ENCODE measurements at regions not wholly inside any gene's neighbourhood (a gene's known extent, or its start where the extent isn't known, plus 50 kb on each side); places are given as distances from the start of the nearest gene placed in this dataset.
A peak's percentile ranks its signal among the peaks of the same experiment; 100 is the strongest.

GRCh38 chr12:17344649-17345048, 738.7 kb upstream of the LMO3 start:
- H4K20me1 ChIP-seq (ENCODE audit: control insufficient read depth, insufficient read depth, insufficient read length), result no peaks in the 10 kb centered on the region
- H3K4me3 Mint-ChIP-seq, result no peak overlapping the region; a peak in 1 of 5 replicates
- H4K91ac ChIP-seq (ENCODE audit: insufficient read length, low read depth, low read length), result no peak overlapping the region
- peaks cover 0 to 3% of the 10 kb centered on the region in 2 experiments; a peak in 1 of 5 replicates for H3K9me3 Mint-ChIP-seq
- no peak overlapping the region for H3K56ac ChIP-seq (ENCODE audit: insufficient read length, low read depth, low read length)
- H3K9ac ChIP-seq (ENCODE audit: extremely low read depth, insufficient read length, low read length), result no peak overlapping the region
- no peak overlapping the region for H2BK120ac ChIP-seq (ENCODE audit: low read depth, low read length, poor library complexity, severe bottlenecking)
- no peak for TF ChIP-seq CTCF (conservative IDR thresholded peaks at IDR 0.05)
- no peak overlapping the region for H3K18ac ChIP-seq (ENCODE audit: insufficient read length, low read depth, low read length)
- H3K14ac ChIP-seq (ENCODE audit: insufficient read depth, low read length), result no peak overlapping the region
- no peak overlapping the region for H2AK5ac ChIP-seq (ENCODE audit: insufficient read length, low read length)
- H3K79me1 ChIP-seq (ENCODE audit: insufficient read depth, low read depth, low read length, poor library complexity, severe bottlenecking), result no peaks in the 10 kb centered on the region
- H3K23me2 ChIP-seq (ENCODE audit: insufficient read length, low read depth, low read length, poor library complexity, severe bottlenecking), result no peaks in the 10 kb centered on the region
- H4K5ac ChIP-seq (ENCODE audit: insufficient read length, low read depth, low read length), result no peak overlapping the region
- H2BK15ac ChIP-seq (ENCODE audit: low read depth, low read length), result no peak overlapping the region
- peaks cover 17% of the 10 kb centered on the region in 2 experiments for H3K4me1 Mint-ChIP-seq
- no peak for DNase-seq
- no peaks in the 10 kb centered on the region for H3K79me2 ChIP-seq (ENCODE audit: insufficient read depth, low read length)
- H2BK5ac ChIP-seq (ENCODE audit: insufficient read length, low read length), result no peak overlapping the region
- no peaks in the 10 kb centered on the region for H3K36me3 Mint-ChIP-seq (ENCODE audit: insufficient read depth in 1 of 3, low read depth in 3 of 3)
- H3K4me1 ChIP-seq (ENCODE audit: insufficient read depth, low read length), result no peaks in the 10 kb centered on the region
- H3K27me3 Mint-ChIP-seq (ENCODE audit: low read depth), result no peaks in the 10 kb centered on the region
- H3K27ac ChIP-seq (ENCODE audit: insufficient read length, low read depth, low read length), result no peak overlapping the region
- H3K9me3 ChIP-seq (ENCODE audit: control insufficient read depth, low read depth, low read length), result no peaks in the 10 kb centered on the region
- H2BK12ac ChIP-seq (ENCODE audit: insufficient read length, low read depth, low read length), result no peak overlapping the region
- no peak overlapping the region for H2BK20ac ChIP-seq (ENCODE audit: low read depth, low read length, poor library complexity, severe bottlenecking)
- no peak overlapping the region for H3T11ph ChIP-seq (ENCODE audit: low read length)
- H3K27ac Mint-ChIP-seq, result peak overlapping the region in 2 of 3 experiments; percentile 30 to 57; a peak in 2 of 7 replicates
- no peak overlapping the region for H3K4ac ChIP-seq (ENCODE audit: low read depth, low read length)
- no peak overlapping the region for H2AFZ ChIP-seq (ENCODE audit: low read length)
- no peaks in the 10 kb centered on the region for H3K27me3 ChIP-seq (ENCODE audit: insufficient read depth, low read length)
- WGBS (ENCODE audit: extremely low coverage, insufficient read length, low lambda C conversion rate), result no CpG with 5 or more reads among the region's 1 CpG
- no peak overlapping the region for H3K4me2 ChIP-seq (ENCODE audit: insufficient read depth, insufficient read length, low read length)
- no peak overlapping the region for H3K23ac ChIP-seq (ENCODE audit: insufficient read length, low read depth, low read length)
- H4K8ac ChIP-seq (replicated peaks; ENCODE audit: insufficient read length, low read depth, low read length), result no peak overlapping the region
